GM19372 (cell line): ENCODE measurements at regions not wholly inside any gene's neighbourhood (a gene's known extent, or its start where the extent isn't known, plus 50 kb on each side); places are given as distances from the start of the nearest gene placed in this dataset.

Experiments
- ATAC-seq: cut with Tn5 transposase; IDR thresholded peaks from one replicate; pipeline ENCODE4 v1.9.1; 2021; ENCODE audit warnings: mild to moderate bottlenecking, low read depth, moderate library complexity; ENCODE audit not compliant: unreplicated experiment

DNA sequence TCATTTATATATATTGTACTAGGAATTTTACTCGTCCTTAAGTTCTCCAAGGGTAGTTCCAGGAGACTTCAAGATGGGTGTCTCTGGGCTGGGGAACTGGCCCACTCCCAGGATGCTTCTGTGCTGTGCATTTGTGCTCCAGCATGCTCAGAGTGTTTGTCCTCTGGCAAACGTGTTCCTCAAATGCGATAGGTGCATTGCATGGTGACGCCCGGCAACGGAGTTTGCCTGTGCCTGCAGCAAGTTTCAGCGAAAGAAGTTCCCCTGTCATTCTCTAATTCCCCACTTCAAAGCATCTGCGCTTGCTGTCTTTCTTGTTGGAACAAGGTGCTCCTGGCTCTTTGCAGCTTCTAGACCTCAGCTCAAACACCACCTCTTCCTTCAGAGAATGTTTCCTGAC is 465.1 kb downstream of the GALR1 start:
- ATAC-seq, result no peak

DNA sequence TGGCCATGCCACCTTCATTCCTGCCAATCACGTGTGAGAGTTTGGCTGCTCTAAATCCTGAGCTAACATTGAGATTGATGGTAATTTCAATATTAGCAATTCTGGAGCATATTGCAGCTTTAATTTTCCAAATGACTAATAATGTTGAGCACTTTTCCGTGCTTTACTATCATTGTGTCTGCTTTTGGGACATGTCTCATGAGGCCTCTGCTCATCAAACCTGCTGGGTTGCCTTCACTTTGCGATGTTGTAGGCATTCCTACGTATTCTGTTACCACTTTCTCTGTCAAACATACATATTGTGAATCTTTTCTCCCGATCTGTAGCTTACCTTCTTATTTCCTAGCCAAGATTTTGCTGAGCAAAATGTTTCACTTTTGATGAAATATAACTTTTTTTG is 466.6 kb downstream of the GALR1 start:
- ATAC-seq, result no peak

DNA sequence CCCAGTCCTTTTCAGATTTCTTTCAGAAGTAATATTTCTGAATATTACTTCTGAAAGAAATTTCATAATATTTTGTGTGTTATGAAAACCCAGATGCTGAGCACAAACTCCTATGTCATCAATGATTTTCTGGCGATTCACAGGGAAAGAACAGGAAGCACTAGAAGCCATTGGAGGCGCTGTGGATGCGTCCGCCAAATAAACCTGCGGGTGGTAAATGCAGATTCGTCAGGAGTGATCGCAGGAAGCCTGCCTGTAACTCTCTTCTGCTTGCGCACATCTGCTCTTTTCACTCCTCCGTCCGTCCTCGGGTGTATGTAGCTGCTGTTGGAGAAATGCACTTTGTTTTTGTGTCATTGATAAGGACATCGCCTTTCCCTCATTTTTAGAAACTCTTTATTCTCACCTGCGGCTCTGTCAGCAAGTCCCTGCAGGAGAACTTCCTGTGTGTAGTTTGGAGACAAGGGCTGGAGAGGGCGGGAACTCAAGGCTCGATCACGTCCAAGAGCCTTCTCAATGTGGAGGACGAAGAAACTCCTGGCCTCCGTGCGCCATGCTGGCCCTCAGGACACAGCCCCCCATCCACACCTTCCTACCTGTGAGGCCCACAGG is 483.8 kb downstream of the GALR1 start:
- no peak for ATAC-seq

DNA sequence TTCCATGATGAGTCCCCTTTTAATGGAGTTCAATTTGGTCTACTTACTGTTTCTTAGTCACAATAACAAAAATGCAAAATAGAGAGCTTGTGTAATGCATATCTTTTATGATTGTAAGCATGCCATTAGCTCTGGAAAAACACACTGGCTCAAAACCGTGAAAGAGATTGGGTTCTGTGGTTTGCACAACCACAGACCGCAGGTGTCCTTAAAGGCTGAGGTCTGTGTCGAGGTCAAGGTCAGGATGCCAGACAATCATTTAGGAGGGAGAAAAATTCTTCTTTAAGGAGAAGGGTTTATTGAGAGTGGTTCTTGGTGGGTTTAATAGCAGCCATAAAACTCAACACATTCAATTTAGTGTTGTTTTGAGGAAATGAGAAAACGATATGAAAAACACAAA is 487.2 kb downstream of the GALR1 start:
- no peak for ATAC-seq

DNA sequence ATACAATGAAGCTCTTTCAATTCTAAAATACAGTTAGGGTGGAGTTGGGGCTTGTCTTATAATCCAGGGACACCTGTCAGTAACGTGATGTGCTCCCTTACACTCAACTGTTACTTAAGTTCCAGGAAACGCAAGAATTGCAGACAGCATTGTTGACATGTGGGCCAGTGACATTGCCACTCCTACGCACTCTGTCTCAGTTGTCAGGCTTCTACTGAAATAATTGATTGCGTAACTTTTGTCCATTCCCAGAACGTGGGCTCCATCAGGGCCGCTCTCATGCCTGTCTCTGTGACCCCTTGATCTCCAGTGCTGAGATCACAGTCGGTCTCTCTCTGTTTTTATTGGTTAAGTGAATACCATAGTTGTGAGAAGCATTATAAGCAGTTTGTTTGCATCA is 487.8 kb downstream of the GALR1 start:
- ATAC-seq, result no peak

DNA sequence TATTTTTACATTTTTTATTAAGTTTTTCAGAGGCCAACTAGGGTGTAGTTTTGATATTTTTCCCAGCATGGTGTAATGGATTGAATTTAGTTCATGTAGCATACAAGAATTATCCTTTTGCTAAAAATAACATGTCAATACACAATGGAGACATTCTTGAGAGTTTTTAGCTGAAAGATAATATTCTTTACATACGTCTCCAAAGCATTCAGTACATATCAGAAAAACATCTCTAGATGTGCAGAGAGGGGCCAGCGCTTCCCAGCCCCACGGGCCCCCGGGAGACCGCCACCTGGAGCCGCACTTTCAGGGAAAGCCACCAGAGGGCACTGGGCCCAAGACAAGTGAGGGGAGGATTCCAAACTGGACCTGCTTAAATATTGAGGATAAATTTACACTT is 499.4 kb downstream of the GALR1 start:
- no peak for ATAC-seq

DNA sequence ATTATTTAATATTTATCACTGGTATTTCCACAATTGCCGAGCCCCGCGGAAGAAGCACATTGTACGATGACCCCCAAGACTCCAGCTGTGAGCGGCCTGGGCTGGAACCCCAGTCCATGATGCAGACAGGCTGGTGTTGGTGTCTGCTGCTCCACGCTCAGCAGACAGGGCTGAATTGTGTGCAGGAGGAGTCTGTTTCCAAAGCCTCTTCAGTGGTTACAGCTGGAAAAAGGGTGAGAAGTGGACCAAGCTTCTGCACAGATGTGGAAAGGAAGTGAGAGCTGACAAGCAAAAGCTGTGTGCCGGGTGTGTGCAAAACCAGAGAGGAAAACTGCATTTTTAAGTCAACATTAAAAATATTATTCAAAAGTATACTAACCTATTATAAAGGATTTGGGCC is 500.4 kb downstream of the GALR1 start:
- ATAC-seq, result no peak

DNA sequence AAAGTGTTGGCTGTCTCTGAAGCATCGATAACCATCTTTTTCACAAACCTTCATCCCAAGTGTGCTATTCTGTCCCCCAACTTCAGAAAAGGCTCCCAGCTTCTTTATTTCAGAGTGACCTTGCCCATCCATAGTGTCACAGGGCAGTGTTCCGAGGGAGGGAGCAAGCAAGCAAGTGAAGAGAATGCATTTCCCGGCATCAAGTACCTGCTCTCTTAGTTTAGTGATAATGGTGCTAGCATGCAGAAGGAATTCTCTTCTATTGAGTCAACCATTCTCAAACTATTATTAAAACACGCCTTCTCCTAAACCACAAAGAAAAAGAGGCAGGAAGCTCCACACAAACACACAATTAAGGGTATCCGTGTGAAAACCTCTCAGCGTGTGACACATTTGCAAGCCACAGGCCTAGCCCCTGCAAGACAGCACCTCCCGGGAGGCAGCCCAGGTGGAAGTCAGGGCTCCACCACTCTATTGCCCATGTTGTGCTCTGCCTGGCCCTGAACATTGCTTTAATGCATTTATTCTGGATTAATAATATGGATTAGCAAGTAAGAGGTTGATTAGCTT is 504.9 kb downstream of the GALR1 start:
- no peak for ATAC-seq

DNA sequence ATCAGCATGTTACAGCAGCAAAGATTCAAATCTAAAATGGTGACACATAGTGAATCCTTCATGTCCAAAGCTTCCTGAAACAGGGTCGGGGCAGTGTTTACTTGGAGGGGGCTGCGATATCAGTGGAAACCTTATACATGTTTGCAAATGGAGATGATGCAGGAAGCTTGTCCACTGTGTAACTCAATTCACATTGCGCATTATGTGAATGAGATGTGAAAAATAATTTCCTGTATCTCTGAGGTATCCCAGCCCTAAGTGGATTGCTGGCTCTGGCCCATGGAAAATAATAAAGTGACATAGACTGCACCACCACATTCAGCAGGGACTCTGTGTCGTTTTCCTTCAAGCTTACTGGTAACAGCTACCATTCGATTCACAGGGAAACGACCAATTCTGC is 505.5 kb downstream of the GALR1 start:
- ATAC-seq, result no peak

DNA sequence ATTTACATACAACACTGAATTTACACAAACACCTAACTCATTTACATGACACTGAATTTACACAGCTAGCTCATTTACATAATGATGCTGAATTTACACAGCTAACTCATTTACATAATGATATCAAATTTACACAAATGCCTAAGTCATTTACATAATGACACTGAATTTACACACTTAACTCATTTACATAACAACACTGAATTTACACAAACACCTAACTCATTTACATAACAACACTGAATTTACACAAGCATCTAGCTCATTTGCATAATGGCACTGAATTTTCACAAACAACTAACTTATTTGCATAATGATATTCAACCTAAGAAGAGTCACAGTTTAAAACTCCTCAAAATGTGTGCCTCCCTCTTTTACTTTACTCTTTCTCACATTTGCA is 511.7 kb downstream of the GALR1 start:
- ATAC-seq, result no peak

DNA sequence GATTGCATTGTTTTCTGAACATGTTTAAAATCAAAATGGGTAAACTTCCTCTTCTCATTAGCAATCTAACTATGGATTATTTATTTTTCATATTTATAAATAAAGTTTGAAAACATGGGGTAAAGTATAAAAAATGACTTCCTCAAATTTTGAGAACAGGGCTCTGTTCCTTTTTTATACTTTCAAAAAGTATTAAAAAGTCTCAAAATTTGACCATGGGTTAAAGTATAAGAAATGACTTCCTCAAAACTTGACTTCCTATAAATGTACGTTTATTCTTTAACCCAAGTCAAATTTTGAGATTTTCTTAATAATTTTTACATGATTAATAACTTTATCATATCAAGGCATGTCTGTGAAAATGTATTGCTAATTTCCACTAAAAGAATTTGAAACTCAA is 512.4 kb downstream of the GALR1 start:
- ATAC-seq, result no peak

DNA sequence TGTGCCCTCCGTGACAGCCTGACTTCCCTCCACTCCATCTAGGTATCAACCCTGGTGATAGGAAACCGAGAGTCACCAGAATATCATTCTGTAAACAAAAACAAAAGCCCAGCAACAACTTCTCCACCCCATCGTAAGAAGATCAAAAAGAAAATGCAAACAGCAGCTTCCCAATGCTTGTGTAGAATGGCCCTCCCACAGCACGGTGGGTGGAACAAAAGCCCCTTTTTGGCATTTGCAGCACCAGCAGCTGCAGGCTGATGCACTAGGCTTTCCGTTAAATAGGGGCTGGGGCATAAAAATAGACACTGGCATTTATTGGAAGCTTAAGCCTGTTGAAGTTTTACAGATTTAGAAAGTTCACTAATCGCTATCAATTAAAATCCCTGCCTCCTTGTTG is 513.0 kb downstream of the GALR1 start:
- no peak for ATAC-seq

DNA sequence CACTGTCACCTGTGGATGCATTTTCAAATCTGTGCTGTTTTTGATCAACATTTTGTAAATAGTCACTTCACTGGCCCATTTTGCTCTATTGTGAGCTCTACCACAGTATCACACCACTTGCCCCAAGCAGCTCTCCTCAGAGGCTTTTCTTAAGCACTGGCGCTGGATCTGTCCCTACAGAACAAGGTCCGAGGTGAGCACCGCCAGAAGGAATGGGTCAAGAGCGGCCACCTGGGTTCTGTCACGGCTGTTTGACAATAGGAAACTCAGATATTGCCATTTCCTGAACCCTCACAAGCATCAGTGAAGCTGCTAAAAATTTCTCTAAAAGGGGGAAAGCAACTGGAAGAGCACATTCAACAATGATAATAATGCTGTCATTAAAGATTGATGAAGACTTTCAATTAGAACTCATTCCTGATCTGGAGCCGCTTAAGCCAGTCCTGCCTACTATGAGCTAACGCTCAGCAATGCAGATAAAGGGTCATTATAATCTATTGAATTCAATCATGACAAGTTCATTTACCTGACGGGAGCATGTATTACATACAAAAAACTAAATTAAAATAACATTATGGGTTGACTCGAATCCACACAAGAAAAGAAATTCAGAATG is 514.0 kb downstream of the GALR1 start:
- no peak for ATAC-seq

DNA sequence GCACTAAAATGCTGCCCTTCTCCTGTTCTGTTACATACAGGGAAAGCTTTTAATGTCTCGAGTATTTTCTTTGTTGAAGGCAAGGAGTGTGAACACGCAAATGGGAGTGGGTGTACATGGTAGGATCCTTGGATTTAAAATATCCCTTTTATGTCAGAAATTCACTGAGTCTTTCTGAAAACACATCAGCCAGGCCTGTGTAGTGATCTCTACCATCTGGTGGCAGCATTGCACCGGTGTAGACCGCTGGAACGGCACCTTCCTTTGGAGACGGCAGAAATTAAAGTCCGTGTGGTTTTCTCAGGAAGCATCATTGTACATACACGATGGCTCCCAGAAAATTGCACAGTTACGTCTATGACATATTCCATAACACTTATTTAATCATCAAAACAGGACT is 515.8 kb downstream of the GALR1 start:
- no peak for ATAC-seq

DNA sequence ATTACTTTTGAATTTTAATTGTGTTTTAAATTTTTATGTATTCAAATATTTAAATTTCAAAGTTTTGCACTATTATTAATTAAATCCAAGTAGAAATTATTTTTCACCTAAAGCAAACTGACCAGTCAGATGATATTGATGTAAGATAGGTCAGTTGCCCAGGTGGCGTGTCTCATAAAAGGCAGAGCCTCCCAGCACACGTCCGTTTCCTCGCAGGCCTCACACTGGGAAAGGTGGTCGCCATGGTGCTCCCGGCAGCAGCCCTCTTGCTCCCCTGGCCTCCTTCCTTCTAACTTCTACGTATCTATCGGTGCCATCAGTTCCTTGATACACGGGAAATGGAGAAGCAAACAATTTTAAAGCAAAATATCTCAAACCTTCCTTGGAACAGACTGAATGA is 516.8 kb downstream of the GALR1 start:
- no peak for ATAC-seq

DNA sequence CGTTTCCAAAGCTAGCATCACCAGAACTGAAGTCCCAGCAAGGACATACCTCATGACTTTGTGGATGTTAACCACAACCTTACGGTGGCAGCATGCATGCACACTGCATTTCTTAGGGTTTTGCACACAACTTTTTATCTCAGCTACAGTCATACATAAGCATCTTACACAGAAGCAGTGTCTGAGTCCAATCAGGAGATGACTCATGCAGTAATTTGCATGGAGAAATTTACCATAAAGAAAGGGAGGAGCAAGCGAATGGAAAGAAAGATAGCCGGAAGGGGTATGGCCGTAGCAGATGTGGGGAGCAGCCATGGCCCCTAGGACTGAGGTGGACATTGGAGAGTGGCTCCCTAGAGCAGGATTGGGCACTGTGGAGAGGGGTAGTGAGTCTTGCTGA is 522.5 kb downstream of the GALR1 start:
- no peak for ATAC-seq

DNA sequence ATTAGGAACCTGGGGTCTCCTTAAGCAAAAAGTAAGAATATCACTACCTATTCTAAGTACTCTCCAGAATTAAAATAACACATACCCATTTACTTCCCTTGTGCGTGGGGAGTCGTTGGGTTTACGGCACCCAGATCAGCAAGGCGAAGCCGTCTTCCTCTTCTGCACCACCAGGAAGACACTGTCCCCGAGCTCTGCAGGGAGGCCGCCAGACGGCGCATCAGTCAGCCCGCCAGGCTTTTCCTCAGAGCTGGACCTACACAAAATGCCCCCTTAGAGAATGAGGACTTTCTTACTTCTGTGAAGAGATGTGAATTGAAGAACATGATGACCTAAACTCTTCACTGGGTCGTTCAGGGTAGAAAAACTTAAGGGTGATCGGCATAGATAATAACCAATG is 526.5 kb downstream of the GALR1 start:
- no peak for ATAC-seq

DNA sequence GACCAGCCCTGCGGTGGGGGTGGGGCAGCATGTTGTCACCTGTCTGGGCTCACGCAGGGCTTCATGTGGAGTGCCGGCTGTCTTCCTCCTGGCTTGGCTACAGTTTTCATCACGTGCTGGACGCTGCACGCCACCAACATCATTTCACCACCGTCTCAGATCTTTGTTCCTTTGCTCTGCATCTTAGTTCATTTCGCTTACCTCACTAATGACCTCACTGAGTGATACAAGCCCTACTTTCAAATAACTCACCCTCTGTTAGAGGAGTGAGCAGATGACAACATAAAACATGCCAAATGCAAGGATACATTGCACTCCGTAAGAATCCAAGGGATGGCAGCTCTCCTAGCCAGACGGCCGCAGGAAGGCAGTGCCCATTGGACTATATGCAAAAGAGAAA is 527.5 kb downstream of the GALR1 start:
- no peak for ATAC-seq

DNA sequence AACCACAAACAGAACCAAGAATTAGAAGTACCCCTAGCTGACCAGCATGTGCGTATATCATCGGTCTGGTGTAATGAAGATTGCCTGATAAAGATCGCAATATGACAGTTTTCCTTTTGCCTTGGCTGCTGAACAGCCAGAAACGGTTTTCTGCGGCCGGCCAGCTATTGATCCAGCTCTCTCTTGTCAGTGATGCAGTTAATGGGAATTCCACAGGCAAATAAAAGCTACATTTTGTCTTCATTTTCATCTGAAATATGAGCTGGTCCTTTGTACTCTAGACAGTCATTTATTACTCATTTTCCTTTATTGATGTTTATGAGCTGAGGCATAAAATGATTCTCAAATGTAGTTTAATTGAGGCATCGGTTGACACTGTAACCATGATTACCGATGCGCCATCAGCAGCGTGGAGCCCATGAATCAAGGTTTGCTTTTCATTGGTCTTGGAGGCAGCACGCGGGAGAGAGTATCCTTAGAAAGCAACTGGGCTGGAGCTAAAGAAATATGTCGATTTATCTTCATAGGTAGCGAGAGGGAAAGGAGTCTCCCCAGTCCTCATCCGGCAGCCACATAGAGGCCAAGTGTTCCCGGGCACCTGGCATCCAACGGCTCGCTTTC is 535.2 kb downstream of the GALR1 start:
- ATAC-seq, result no peak

DNA sequence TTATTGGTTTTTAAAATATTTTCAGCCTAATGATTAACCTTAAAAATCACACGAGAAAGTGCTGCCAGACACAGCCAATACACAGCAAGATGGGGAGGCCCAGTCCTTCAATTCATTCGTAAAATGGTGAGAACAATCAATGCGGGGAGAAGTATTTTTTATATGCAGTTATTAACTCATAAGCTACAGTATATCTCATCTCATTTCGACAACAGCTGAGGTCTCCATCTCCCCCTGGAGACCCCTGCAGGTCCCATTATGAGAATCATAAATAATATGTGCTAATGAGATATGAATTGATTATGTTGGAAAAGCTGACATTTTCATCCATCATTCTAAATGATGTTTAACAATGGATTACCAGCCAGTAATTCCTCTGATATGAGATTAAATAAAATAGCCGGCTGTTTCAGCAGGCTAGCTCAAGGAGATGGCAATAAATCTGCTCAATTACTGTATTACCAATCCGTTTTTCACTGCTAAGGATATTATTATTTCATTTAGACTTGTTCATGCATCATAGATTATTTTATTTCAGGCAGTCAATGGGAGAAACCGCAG is 535.8 kb downstream of the GALR1 start:
- ATAC-seq, result no peak

DNA sequence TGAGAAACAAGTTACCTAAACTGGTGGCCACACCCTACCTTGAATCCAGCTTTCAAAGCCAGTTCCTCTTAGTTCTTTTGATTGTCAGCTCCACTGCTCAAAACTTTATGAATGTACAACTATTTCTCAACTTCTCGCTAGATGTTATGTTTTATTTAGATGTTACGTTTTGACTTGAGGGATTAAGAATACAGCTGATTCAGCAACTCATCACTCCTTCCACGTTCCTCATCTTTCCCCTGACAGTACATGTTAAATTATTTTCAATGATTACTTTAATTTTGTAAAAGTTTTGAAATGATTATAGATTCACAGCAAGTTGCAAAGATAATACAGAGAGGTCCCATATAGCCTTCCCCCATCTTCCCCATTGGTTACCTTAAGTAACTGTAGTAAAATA is 553.4 kb downstream of the GALR1 start:
- ATAC-seq, result no peak

DNA sequence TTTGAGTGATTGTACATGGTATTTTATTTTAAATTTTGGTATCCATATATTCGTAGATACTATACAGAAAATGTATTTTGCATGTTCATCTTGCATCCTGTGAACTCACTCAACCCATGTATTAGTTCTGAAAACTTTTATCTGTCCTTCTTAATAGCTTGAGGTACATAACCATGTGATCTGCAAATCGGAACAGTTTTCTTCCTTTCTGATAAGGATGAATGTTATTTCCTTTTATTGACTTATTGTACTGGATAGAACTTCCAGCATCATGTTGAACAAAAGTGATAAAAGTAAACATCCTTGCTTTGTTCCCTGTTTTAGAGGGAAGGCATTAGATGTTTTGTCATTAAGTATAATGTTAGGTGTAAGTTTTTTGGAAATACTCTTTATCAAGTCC is 554.7 kb downstream of the GALR1 start:
- ATAC-seq, result no peak
